ENCODE measurements at regions not wholly inside any gene's neighbourhood (a gene's known extent, or its start where the extent isn't known, plus 50 kb on each side); places are given as distances from the start of the nearest gene placed in this dataset.
A peak's percentile ranks its signal among the peaks of the same experiment; 100 is the strongest.

DNA sequence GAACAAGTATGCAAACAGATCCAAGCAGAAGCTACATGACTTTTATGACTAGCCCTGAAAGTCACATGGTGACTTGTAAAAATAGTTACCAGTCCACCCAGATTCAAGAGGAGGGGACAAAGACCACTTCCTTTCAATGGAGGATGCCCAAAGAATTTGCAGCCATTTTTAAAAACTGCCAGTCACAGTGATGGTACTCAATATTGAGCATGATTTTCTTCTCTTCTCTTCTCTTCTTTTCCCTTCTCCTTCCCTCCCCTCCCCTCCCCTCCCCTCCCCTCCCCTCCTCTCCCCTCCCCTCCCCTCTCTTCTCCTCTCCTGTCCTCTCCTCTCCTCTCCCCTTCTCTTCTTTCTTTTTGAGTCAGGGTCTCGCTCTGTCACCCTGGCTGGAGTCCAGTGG lies 286.9 kb downstream of the PARP8 start:
- Mint-ChIP-seq H3K36me3 (no peaks in the 10 kb centered on the region), H3K4me1 (no peaks in the 10 kb centered on the region), H3K9me3 (no peaks in the 10 kb centered on the region), H3K27ac (no peak overlapping the region), H3K4me3 (no peak overlapping the region), H3K27me3 (peaks cover 28% of the 10 kb centered on the region)

DNA sequence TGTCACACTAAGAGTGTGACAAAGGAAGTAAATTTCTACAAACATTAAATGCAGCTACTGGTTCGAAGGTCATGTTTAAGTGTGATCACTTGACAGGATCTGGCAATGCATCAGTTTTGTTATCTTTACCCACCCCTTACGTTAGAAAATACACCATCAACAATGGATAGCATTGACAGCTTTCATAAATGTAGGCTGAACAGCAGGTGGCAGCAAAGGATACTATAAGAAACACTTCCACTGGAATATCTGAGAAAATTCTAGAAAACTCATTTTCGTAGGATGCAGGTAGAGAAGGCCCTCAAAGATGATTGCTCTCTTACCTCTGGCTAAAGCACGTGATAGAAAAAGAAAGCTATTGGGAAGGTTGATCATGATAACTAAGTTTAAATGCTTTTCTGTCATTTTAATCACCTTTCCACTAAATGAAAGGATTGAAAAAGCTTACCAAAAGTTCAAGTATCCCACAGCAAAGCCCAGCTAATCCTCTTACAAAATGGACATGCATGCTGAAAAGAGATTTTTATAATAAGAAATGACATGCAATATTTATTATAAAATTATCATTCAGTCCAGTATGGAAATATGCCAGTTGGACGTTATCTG lies 292.5 kb downstream of the PARP8 start:
- Mint-ChIP-seq H3K27ac (no peak overlapping the region), H3K4me3 (no peak overlapping the region), H3K4me1 (peaks cover 9% of the 10 kb centered on the region), H3K9me3 (no peaks in the 10 kb centered on the region), H3K27me3 (peaks cover 29% of the 10 kb centered on the region), H3K36me3 (no peaks in the 10 kb centered on the region)

DNA sequence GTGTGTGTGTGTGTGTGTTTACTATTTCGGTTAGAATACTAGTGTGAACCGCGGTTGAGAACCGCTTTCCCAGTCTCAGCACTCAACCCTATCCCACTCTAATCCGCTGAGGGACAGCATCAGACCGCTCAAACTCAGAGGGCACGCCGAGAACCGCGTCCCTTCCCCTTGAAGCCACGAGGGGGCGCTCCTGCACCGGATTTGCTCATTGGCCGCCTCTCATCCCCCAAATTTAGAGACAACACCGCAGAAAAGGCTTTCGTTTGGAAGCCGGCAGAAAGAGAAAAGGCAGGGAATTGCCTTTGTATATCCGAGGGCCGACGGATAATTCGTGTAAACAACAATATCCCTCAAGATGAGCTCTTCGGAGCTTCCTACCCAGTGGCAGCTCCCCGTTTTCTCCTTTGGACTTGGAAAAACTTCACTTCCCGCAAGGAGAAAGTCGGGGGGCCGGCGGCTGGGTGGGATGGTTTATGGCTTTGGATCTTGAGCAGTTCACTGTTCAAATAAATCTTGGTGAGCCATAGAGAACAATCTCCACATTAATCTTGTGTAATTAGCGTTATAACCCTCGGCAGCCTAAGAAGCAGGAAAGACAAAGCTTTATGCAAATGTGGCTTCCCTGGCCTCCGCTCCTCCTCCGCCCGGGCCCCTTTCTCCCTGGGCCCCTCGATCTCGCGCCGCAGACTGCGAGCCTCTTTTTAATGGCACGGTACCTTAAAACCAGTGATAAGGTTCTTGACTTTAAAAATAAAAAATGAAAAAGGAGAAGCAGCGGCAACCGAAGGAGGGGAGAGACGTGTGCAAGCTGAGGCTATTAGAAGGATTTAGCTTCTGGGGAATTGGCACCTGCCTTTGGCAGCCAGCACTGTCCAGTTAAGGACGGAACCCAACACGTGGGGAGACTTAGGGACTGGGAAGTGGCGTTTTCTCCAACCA lies 296.8 kb downstream of the PARP8 start:
- no peaks in the 10 kb centered on the region for H3K9me3 Mint-ChIP-seq
- no peak overlapping the region for H3K27ac Mint-ChIP-seq
- H3K27me3 Mint-ChIP-seq, result peaks cover 49% of the 10 kb centered on the region
- no peaks in the 10 kb centered on the region for H3K36me3 Mint-ChIP-seq
- peak overlapping the region; percentile 87 for H3K4me3 Mint-ChIP-seq
- peaks cover 43% of the 10 kb centered on the region for H3K4me1 Mint-ChIP-seq

DNA sequence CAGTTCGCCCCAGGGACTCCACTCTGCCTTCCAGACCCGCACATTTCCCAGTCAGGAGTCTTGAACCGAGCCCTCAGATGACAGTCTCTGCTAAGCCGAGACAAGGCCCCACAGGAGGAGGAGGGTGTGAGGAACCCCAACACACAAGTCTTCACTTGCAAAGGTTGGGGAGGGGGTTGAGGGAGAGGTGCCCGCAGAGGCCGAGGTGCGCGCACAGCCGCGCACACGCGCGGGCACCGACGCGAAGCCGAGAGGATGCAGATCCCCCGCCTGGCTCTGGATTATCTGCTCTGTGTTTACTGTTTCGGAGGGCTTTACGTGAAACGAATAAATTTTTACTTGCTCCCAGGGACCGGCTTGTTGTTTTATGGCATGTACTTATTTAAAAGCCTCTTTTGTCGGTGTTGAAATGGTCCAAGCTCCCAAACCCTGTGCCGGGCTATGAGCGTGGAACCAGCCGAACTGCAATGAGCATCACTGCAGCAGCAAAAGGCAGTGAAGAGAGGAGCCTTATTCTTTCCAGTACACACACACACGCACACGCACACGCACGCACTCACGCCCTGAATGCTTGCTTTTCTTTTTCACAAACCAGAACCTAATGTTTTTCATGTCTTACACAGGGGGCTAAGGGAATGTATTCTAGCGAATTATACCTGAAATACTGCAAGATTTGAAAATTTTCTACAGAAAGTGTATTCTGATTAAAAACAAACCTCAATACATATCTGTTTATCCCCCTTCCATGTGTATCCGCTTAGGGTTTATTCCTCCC lies 297.7 kb downstream of the PARP8 start:
- Mint-ChIP-seq H3K27me3 (peaks cover 56% of the 10 kb centered on the region), H3K27ac (no peak overlapping the region), H3K9me3 (no peaks in the 10 kb centered on the region), H3K4me1 (peaks cover 52% of the 10 kb centered on the region), H3K36me3 (peaks cover 3% of the 10 kb centered on the region), H3K4me3 (peak overlapping the region; percentile 72)

DNA sequence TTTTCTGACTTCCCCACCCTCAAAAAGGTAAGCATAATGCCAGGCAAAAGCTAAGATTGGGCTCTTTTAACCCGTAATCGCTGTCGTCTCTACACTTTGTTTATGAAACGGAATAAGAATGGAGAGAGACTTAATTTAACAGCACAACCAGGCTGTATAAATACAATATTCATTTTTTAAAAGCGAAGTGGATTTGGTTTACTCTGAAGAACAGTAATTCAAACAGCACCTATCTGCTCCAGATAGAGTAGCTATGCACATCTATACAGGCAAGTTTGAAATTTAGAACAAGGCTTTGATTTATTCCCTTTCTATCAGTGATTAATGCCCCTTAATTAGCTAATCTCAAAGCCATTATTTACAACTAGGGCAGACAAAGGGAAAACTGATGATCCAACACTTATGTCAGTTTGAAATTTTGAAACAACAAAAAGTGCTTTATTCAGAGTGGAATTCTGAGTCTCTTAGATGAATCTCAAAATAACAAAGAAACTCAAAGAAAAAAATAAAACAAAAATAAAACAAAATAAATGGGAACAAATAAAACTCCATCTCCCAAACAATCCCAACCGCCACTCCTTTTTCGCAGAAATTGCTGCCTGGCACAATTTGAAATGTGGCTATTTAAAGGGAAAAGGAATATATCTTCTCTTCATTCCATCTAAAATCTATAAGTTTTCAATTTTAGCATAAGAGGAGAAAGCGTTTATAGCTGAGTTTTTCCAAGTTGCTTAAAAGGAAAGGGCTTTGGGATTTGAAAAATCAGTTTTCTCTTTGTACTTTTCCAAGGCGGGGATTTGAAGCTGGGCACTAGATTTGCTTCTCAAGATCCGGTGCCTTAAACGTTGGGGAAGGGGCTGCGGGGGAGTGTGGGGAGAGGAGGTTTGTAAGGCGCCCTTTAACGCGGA lies 298.6 kb downstream of the PARP8 start:
- no peak overlapping the region for H3K27ac Mint-ChIP-seq
- no peaks in the 10 kb centered on the region for H3K9me3 Mint-ChIP-seq
- H3K27me3 Mint-ChIP-seq, result peaks cover 59% of the 10 kb centered on the region
- peaks cover 3% of the 10 kb centered on the region for H3K36me3 Mint-ChIP-seq
- peaks cover 58% of the 10 kb centered on the region for H3K4me1 Mint-ChIP-seq
- H3K4me3 Mint-ChIP-seq, result no peak overlapping the region

DNA sequence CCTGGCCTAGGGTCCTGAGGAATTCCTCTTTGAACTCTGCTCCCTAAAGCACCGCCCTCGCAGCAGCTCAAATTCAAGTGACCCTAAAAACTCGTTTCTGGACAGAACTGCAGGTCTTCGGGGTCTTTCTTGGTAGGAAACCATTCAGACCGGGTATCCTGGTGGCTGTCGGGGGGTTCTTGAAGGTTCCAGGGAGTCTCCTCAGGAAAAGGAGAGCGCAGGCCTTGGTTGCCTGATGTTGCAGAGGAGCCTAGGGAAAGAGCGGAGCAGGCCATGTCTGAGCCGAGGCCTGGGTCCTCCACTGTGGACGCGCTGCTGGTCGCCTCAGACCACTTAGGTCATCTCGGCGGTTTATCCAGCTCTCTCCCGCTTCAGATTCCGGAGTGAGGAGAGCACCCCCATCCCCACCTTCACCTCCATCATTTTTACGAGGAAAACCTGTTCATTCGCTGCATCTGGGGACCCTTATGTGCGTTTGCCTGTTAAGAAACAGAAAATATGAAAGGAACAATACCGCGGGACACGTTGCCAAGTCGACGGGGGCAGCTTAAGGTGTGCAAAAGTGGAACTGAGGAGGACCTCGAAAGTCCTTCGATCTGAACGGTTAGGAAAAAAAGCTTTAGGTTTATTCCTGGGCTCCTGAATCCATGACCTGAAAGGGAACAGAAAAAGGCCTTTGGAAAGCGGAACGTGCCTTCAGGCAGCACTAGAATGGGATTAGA lies 299.4 kb downstream of the PARP8 start:
- Mint-ChIP-seq H3K4me1 (peaks cover 60% of the 10 kb centered on the region), H3K27me3 (peaks cover 66% of the 10 kb centered on the region), H3K9me3 (no peaks in the 10 kb centered on the region), H3K4me3 (peak overlapping the region; percentile 51), H3K36me3 (peaks cover 3% of the 10 kb centered on the region), H3K27ac (no peak overlapping the region)

DNA sequence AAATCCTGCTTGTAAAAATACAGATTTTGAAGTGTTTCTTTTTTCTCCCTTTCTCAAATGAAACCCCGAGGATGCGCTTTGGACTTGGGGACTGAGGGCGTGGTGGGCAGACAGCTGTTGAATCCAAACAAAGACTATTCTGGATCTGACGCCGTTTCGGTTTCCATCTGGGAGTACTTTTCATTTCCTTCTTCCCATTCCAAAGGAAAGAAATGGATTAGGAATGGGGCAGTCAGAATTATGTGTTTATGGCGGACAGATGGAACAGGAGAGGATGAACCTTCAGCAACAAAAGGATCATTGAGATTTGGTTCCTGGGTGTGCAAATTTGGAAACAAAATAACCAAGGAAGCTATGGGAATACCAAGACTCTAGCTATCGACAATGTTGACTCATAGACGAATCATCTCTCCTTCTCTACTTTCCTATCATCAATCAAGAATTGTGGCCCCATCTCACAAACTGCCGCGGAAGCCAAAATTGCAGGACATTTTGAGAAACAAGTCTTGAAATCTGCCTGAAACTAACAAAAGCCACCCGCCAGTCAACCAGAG lies 300.6 kb downstream of the PARP8 start:
- Mint-ChIP-seq H3K27me3 (peaks cover 68% of the 10 kb centered on the region), H3K36me3 (peaks cover 3% of the 10 kb centered on the region), H3K27ac (no peak overlapping the region), H3K4me1 (peaks cover 60% of the 10 kb centered on the region), H3K9me3 (no peaks in the 10 kb centered on the region), H3K4me3 (peak overlapping the region; percentile 57)

DNA sequence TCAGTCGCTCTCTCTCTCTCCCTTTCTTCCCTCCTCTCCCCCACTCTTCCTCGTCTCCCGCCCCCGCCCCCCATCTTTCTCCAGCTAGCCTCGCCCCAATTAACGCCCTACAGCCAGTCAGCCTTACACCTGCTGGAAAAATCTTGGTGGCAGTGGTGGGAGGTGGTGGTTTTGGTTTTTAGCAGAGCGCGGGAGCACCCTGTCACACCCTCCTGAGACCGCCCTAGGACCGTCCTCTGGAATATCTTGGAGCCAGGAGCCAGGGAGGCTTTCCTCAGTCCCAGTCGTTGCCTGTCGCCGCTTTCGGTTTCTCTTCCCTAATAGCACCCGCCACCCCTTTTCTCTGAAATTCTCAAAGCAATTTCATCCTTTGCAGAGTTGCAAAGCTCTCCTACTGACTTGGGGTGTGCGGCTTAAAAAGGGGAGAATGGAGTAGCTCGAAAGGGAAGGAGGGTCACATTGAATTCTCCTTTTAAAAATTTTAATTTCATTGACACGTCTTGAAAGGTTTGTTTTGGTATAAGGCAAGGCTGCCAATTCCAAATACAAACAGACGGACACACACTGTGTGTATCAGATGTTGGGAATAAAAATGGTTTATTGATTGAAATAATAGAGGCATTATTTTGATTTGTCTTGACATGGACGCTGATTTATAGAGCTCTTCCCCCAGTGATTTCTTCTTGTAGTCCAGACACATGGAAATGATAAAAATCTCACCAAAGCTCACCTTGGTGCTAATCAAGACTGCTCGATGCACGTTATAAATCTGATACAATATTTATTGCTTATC lies 301.3 kb downstream of the PARP8 start:
- Mint-ChIP-seq H3K27me3 (peaks cover 68% of the 10 kb centered on the region), H3K4me1 (peaks cover 60% of the 10 kb centered on the region), H3K4me3 (peak overlapping the region; percentile 57), H3K9me3 (no peaks in the 10 kb centered on the region), H3K36me3 (peaks cover 3% of the 10 kb centered on the region), H3K27ac (peak overlapping the region; percentile 12)

DNA sequence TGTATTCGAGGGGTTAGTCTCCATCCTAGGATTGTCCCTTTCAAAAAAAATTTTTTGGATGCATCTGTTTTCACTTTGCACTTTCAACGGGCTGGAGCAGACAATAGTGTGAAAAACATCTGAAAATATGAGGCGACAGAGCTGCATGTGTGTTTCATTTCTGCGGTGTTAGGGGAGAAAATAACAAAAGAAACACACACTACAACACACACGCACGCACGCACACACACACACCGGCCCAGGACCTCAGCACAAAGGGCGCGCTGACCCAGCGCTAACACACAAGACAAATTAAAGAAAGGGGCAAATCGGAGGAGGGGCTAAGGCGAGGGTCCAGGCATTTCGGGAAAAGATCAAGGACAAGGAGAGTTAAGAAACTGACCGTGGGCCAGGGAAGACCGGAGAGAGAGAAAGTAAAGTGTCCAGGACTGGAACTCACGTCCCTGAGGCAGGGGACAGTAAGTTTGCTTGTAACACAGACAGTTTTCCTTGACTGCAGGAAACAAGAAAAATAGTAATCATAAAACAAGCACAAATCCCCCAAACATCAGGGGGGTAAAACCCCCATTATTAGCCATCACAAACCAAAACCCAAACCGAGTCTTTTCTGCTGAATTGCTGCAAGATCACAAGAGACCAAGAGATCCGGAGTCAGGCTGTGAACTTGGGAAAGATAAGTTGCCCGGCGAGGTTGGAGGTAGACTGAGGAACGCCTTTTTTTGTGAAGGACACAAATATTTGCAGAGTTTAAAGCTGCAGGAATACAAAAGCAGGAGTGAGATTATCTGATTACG lies 302.1 kb downstream of the PARP8 start:
- peaks cover 3% of the 10 kb centered on the region for H3K36me3 Mint-ChIP-seq
- H3K4me3 Mint-ChIP-seq, result peak overlapping the region; percentile 57
- H3K27ac Mint-ChIP-seq, result no peak overlapping the region
- no peaks in the 10 kb centered on the region for H3K9me3 Mint-ChIP-seq
- H3K27me3 Mint-ChIP-seq, result peaks cover 64% of the 10 kb centered on the region
- H3K4me1 Mint-ChIP-seq, result peaks cover 53% of the 10 kb centered on the region

DNA sequence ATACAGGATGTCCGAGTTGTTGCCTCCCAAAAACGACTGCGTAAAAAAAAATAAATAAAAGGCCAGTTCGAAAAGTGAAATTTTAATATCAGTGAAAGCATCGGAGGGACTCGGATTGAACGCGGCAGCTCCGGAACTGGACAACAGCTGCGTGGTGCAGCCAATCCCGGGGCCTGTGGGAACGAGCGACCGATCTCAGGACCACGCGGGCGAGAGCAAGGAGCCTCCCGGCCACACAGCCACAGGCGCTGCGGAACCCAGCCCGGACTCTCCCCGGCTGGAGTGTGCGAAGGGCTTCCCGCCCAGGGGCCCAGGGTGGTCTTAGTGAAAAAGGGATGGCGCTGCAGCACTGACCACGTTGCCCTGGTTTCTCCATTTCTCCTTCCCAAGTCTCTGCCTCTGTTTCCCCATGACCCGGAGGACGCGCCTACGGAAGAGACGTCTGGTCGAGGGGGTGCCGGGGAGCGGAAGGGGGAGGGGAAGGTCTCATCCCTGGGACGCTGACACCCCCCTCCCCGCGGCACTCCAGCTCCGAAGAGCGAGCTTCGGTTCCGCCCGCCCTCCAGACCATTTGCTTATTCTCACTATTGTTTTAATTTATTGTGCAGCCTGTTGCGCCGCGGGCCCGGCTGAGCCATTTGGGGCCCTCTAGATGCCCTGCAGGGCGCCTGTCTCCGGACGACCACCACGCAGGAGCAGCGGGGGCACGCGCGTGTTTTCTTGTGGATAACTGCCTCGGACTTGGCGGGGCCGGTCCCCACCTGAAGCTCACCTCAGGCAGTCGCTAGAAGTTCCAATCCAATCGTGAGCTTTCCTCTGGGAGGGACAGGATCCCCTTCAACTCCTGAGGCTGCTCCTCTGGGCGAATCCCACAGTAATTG lies 303.0 kb downstream of the PARP8 start:
- no peak overlapping the region for H3K4me3 Mint-ChIP-seq
- peaks cover 47% of the 10 kb centered on the region for H3K4me1 Mint-ChIP-seq
- H3K9me3 Mint-ChIP-seq, result no peaks in the 10 kb centered on the region
- H3K27me3 Mint-ChIP-seq, result peaks cover 64% of the 10 kb centered on the region
- no peak overlapping the region for H3K27ac Mint-ChIP-seq
- peaks cover 3% of the 10 kb centered on the region for H3K36me3 Mint-ChIP-seq

DNA sequence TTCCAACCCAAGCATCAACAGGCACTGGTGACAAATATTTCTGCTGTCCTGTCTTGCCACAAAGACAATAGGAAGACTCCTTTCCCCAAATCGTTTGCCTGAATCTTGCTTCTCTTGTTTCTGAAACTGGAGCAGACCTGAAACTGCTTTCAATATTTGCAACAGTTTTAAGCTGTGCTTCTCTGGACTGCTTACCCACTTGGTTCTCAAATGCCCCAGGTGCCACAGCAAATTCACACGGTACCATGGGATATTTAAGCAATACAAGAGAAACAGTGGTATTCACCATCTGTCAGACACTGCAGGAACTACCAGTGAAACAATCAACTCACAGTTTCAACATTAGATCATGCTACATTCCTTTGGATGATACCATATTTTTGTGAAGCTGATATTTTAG lies 309.4 kb downstream of the PARP8 start:
- Mint-ChIP-seq H3K4me3 (no peak overlapping the region), H3K27me3 (peaks cover 28% of the 10 kb centered on the region), H3K36me3 (no peaks in the 10 kb centered on the region), H3K27ac (no peak overlapping the region), H3K9me3 (no peaks in the 10 kb centered on the region), H3K4me1 (no peaks in the 10 kb centered on the region)

DNA sequence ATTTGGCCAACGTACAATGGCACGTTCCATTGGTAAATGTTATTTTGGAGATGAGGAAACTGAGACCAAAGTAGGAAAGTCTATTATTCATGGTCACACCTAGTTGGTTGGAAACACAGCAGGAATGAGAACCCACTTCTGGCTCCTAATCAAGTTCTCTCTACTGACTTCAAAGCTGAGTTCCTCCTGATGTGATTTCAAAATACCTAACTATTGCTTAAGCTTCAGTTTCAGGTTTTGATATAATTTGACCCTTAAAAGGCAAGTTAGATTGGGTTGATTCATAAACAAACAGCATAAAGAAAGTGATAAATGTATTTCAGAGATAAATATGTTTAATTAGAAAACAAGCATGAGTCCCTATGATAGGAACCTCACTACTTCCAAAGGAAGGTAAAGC lies 312.5 kb downstream of the PARP8 start:
- H3K9me3 Mint-ChIP-seq, result no peaks in the 10 kb centered on the region
- peaks cover 26% of the 10 kb centered on the region for H3K27me3 Mint-ChIP-seq
- H3K4me3 Mint-ChIP-seq, result no peak overlapping the region
- H3K36me3 Mint-ChIP-seq, result no peaks in the 10 kb centered on the region
- no peak overlapping the region for H3K27ac Mint-ChIP-seq
- no peaks in the 10 kb centered on the region for H3K4me1 Mint-ChIP-seq
